ENCODE measurements at regions not wholly inside any gene's neighbourhood (a gene's known extent, or its start where the extent isn't known, plus 50 kb on each side); places are given as distances from the start of the nearest gene placed in this dataset.
"Not testable (repeated sequence)": the region's sequence is repeated elsewhere in the genome, so short reads cannot be mapped to it uniquely, and the experiment has no call there.

GRCh38 chr3:549636-550035 lies 353.1 kb downstream of the CHL1 start:
- TF ChIP-seq CTCF (IDR thresholded peaks at IDR 0.05; ENCODE audit: extremely low read depth, missing control alignments) = no peak
- no peak for DNase-seq (ENCODE audit: low spot score)

- DNase-seq (ENCODE audit: low spot score) = no peak
- no peak for TF ChIP-seq CTCF (IDR thresholded peaks at IDR 0.05; ENCODE audit: extremely low read depth, missing control alignments)
These were observed 353.9 kb downstream of the CHL1 start for GRCh38 chr3:550471-550870.

- DNase-seq (ENCODE audit: low spot score) = peak; percentile 27
- TF ChIP-seq CTCF (IDR thresholded peaks at IDR 0.05; ENCODE audit: extremely low read depth, missing control alignments) = no peak
These were observed 361.4 kb downstream of the CHL1 start for GRCh38 chr3:557972-558371.

GRCh38 chr3:567488-568185 lies 371.1 kb downstream of the CHL1 start:
- DNase-seq (ENCODE audit: low spot score) = no peak
- no peak for TF ChIP-seq CTCF (IDR thresholded peaks at IDR 0.05; ENCODE audit: extremely low read depth, missing control alignments)

- not testable (repeated sequence) for DNase-seq (ENCODE audit: low spot score)
These were observed 383.0 kb downstream of the CHL1 start for GRCh38 chr3:579529-579928.

- DNase-seq (ENCODE audit: low spot score) = not testable (repeated sequence)
These were observed 392.5 kb downstream of the CHL1 start for GRCh38 chr3:589066-589465.

GRCh38 chr3:597304-597703 lies 400.7 kb downstream of the CHL1 start:
- not testable (repeated sequence) for DNase-seq (ENCODE audit: low spot score)

GRCh38 chr3:597746-598145 lies 401.2 kb downstream of the CHL1 start:
- not testable (repeated sequence) for DNase-seq (ENCODE audit: low spot score)

GRCh38 chr3:607480-607879 lies 410.9 kb downstream of the CHL1 start:
- not testable (repeated sequence) for DNase-seq (ENCODE audit: low spot score)

GRCh38 chr3:621714-622113 lies 425.2 kb downstream of the CHL1 start:
- no peak for DNase-seq (ENCODE audit: low spot score)
- no peak for TF ChIP-seq CTCF (IDR thresholded peaks at IDR 0.05; ENCODE audit: extremely low read depth, missing control alignments)

Data from GM20000 (cell line).